ENCODE measurements at regions not wholly inside any gene's neighbourhood (a gene's known extent, or its start where the extent isn't known, plus 50 kb on each side); places are given as distances from the start of the nearest gene placed in this dataset.
"Not testable (repeated sequence)": the region's sequence is repeated elsewhere in the genome, so short reads cannot be mapped to it uniquely, and the experiment has no call there.

DNA sequence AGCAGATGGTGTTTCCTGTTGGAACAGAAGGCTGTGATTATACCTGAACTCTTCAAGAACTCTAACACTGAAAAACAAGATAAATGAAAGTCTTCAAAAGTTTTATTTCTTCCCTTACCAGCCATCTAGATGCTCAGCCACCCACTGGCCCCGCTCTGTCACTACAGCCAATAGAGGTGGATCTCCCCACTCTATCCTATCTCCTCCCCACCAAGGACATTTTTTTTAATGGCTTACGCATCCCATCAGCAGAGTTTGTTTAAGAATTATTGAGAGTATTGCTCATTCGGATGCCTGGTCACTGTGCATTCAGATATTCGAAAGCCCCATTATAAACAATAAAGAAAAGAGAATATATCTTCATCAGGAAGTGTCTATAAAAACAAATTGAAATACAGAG is 159.4 kb downstream of the RASEF start:
- H3K9me3 Mint-ChIP-seq: no peaks in the 10 kb centered on the region
- peaks cover 7% of the 10 kb centered on the region for H3K9me3 ChIP-seq (ENCODE audit: control insufficient read depth, low read length)
- H3K4me1 Mint-ChIP-seq: peaks cover 2% of the 10 kb centered on the region
- no peak overlapping the region for H3K4me3 ChIP-seq (ENCODE audit: low read length)
- no peaks in the 10 kb centered on the region for H3K4me1 ChIP-seq (ENCODE audit: control insufficient read depth, insufficient read depth, low read length)
- H3K9ac ChIP-seq (ENCODE audit: extremely low read depth, low read length, poor library complexity, severe bottlenecking): no peak overlapping the region
- 82% methylated on average over 4 of the region's 4 CpGs; no CpG with 5 or more reads in 1 of the 2 experiments for WGBS, 2 experiments (ENCODE audit: insufficient coverage in 1 of 2, insufficient read length in 1 of 2)
- peaks cover 4% of the 10 kb centered on the region for H3K27me3 Mint-ChIP-seq (ENCODE audit: insufficient read depth)
- H3K36me3 Mint-ChIP-seq (ENCODE audit: low read depth): peaks cover 2% of the 10 kb centered on the region
- TF ChIP-seq, protein P1, sequence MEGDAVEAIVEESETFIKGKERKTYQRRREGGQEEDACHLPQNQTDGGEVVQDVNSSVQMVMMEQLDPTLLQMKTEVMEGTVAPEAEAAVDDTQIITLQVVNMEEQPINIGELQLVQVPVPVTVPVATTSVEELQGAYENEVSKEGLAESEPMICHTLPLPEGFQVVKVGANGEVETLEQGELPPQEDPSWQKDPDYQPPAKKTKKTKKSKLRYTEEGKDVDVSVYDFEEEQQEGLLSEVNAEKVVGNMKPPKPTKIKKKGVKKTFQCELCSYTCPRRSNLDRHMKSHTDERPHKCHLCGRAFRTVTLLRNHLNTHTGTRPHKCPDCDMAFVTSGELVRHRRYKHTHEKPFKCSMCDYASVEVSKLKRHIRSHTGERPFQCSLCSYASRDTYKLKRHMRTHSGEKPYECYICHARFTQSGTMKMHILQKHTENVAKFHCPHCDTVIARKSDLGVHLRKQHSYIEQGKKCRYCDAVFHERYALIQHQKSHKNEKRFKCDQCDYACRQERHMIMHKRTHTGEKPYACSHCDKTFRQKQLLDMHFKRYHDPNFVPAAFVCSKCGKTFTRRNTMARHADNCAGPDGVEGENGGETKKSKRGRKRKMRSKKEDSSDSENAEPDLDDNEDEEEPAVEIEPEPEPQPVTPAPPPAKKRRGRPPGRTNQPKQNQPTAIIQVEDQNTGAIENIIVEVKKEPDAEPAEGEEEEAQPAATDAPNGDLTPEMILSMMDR (conservative IDR thresholded peaks at IDR 0.05): peak; percentile 63
- H3K36me3 ChIP-seq (ENCODE audit: control insufficient read depth, insufficient read depth, low read length): no peaks in the 10 kb centered on the region
- DNase-seq: no peak
- no peak overlapping the region for H3K27ac Mint-ChIP-seq
- no peaks in the 10 kb centered on the region for H3K27me3 ChIP-seq (ENCODE audit: control insufficient read depth, insufficient read depth, low read length, poor library complexity, severe bottlenecking)
- no peak overlapping the region for H3K4me3 Mint-ChIP-seq
- H3K27ac ChIP-seq (ENCODE audit: low read depth, low read length): no peak overlapping the region

DNA sequence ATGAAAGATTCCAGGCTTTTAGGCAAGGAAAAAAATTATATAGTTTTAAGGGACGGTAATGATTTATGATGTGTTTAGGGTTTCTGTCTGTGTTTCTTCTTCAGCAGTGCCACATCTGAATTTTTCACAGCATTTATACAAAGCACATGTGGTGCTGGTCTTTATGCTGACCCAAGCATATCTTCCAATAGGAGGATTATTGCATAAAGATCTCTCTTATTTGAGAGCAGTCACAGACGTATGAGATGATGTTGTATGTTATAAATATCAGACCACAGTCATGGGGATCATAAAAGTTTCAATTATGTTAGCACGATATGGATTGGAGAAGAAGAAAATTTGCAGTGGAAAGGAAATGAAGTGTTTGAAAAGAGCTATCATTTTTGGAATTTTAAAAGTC is 150.9 kb downstream of the RASEF start:
- Mint-ChIP-seq H3K4me3 (no peak overlapping the region), H3K9me3 (peaks cover 28% of the 10 kb centered on the region), H3K27me3 (ENCODE audit: insufficient read depth) (peaks cover under 1% of the 10 kb centered on the region), H3K27ac (no peak overlapping the region), H3K36me3 (ENCODE audit: low read depth) (peaks cover 28% of the 10 kb centered on the region), H3K4me1 (peaks cover 2% of the 10 kb centered on the region)
- H3K9ac ChIP-seq (ENCODE audit: extremely low read depth, low read length, poor library complexity, severe bottlenecking): no peak overlapping the region
- WGBS, 2 experiments (ENCODE audit: insufficient coverage in 1 of 2, insufficient read length in 1 of 2): 91 to 100% methylated on average over 1 to 3 of the region's 3 CpGs
- peaks cover 21% of the 10 kb centered on the region for H3K9me3 ChIP-seq (ENCODE audit: control insufficient read depth, low read length)
- no peaks in the 10 kb centered on the region for H3K27me3 ChIP-seq (ENCODE audit: control insufficient read depth, insufficient read depth, low read length, poor library complexity, severe bottlenecking)
- H3K4me3 ChIP-seq (ENCODE audit: low read length): no peak overlapping the region
- DNase-seq: no peak
- H3K36me3 ChIP-seq (ENCODE audit: control insufficient read depth, insufficient read depth, low read length): no peaks in the 10 kb centered on the region
- H3K4me1 ChIP-seq (ENCODE audit: control insufficient read depth, insufficient read depth, low read length): no peaks in the 10 kb centered on the region
- no peak overlapping the region for H3K27ac ChIP-seq (ENCODE audit: low read depth, low read length)
- TF ChIP-seq, protein P1 (conservative IDR thresholded peaks at IDR 0.05): no peak

DNA sequence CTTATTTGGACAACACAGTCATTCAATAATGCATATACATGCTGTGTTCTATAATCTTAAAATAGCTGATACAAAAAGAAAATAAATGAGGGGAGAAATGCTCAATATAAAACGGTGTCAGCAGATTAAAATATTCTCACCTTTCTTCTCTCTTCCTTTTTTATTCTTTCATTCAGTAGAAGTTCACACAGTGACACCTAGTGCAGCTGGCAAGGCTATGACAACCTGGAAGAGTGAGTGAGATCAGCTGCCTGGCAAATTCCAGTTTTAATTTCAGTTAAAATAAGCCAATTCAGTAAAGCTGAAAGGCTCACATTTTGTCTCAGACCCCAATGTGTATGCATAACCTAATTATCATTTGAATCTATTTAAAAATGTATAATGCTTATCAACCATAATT is 150.3 kb downstream of the RASEF start:
- Mint-ChIP-seq H3K27ac (no peak overlapping the region), H3K36me3 (ENCODE audit: low read depth) (peaks cover 30% of the 10 kb centered on the region), H3K4me3 (no peak overlapping the region), H3K4me1 (peaks cover 2% of the 10 kb centered on the region), H3K9me3 (peaks cover 34% of the 10 kb centered on the region), H3K27me3 (ENCODE audit: insufficient read depth) (no peaks in the 10 kb centered on the region)
- WGBS, 2 experiments (ENCODE audit: insufficient coverage in 1 of 2, insufficient read length in 1 of 2): 25% methylated on average over 1 of the region's 1 CpG; no CpG with 5 or more reads in 1 of the 2 experiments
- TF ChIP-seq, protein P1 (conservative IDR thresholded peaks at IDR 0.05): peak; percentile 74
- Histone ChIP-seq H3K4me3 (ENCODE audit: low read length) (no peak overlapping the region), H3K9me3 (ENCODE audit: control insufficient read depth, low read length) (peaks cover 26% of the 10 kb centered on the region), H3K27ac (ENCODE audit: low read depth, low read length) (no peak overlapping the region), H3K36me3 (ENCODE audit: control insufficient read depth, insufficient read depth, low read length) (no peaks in the 10 kb centered on the region), H3K9ac (ENCODE audit: extremely low read depth, low read length, poor library complexity, severe bottlenecking) (no peak overlapping the region), H3K4me1 (ENCODE audit: control insufficient read depth, insufficient read depth, low read length) (no peaks in the 10 kb centered on the region), H3K27me3 (ENCODE audit: control insufficient read depth, insufficient read depth, low read length, poor library complexity, severe bottlenecking) (no peaks in the 10 kb centered on the region)
- no peak for DNase-seq

DNA sequence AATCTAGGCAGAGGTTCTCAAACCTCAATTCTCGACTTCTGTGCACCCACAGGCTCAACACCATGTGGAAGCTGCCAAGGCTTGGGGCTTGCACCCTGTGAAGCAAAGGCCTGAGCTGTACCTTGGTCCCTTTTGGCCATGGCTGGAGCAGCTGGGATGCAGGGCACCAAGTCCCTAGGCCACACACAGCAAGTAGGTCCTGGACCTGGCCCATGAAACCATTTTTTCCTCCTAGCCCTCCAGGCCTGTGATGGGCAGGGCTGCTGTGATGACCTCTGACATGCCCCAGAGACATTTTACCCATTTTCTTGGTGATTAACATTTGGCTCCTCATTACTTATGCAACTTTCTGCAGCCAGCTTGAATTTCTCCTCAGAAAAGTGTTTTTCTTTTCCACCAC is 146.7 kb downstream of the RASEF start:
- H3K9ac ChIP-seq (ENCODE audit: extremely low read depth, low read length, poor library complexity, severe bottlenecking); H3K27ac Mint-ChIP-seq; H3K4me3 Mint-ChIP-seq; H3K27me3 ChIP-seq (ENCODE audit: control insufficient read depth, insufficient read depth, low read length, poor library complexity, severe bottlenecking); H3K27me3 Mint-ChIP-seq (ENCODE audit: insufficient read depth); H3K4me1 Mint-ChIP-seq; DNase-seq; H3K27ac ChIP-seq (ENCODE audit: low read depth, low read length); H3K36me3 ChIP-seq (ENCODE audit: control insufficient read depth, insufficient read depth, low read length); H3K4me3 ChIP-seq (ENCODE audit: low read length); H3K4me1 ChIP-seq (ENCODE audit: control insufficient read depth, insufficient read depth, low read length): not testable (repeated sequence)
- H3K9me3 Mint-ChIP-seq: peaks cover 38% of the 10 kb centered on the region
- peaks cover 30% of the 10 kb centered on the region for H3K36me3 Mint-ChIP-seq (ENCODE audit: low read depth)
- peaks cover 27% of the 10 kb centered on the region for H3K9me3 ChIP-seq (ENCODE audit: control insufficient read depth, low read length)
- 89 to 100% methylated on average over 1 of the region's 1 CpG for WGBS, 2 experiments (ENCODE audit: insufficient coverage in 1 of 2, insufficient read length in 1 of 2)
